ENCODE measurements at regions not wholly inside any gene's neighbourhood (a gene's known extent, or its start where the extent isn't known, plus 50 kb on each side); places are given as distances from the start of the nearest gene placed in this dataset.

DNA sequence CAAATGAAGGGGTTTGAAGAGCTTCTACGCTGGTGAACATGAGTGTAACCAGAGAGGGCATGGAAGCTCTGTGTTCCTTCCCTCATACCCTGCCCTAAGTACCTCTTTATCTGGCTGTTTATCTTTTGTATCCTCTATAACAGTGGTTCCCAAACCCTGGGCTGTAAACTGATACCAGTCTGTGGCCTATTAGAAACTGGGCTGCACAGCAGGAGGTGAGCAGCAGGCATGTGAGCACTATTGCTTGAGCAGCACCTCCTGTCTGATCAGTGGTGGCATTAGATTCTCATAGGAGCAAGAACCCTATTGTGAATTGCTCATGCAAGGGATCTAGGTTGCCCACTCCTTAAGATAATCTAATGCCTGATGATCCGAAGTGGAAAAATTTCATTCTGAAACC is 172.9 kb upstream of the AVPR1A start:
- H3K27me3 ChIP-seq (ENCODE audit: insufficient read depth, low read depth, low read length): no peaks in the 10 kb centered on the region
- H3K4me3 ChIP-seq (ENCODE audit: low read length): no peak overlapping the region
- H3K9me3 ChIP-seq (ENCODE audit: low read length): no peaks in the 10 kb centered on the region
- no peaks in the 10 kb centered on the region for H3F3A ChIP-seq (ENCODE audit: insufficient read depth, low read length, poor library complexity, severe bottlenecking)
- no peaks in the 10 kb centered on the region for H4K20me1 ChIP-seq (ENCODE audit: insufficient read depth)
- no peaks in the 10 kb centered on the region for H3K36me3 ChIP-seq (ENCODE audit: insufficient read depth, low read length)
- H3K9ac ChIP-seq (ENCODE audit: low read length): no peak overlapping the region
- TF ChIP-seq RAD21 (conservative IDR thresholded peaks at IDR 0.05) (no peak), EZH2 (IDR thresholded peaks at IDR 0.05; ENCODE audit: borderline replicate concordance, insufficient read depth, low read length, poor library complexity, severe bottlenecking) (no peak), TAF1 (IDR thresholded peaks at IDR 0.05; ENCODE audit: low read depth) (no peak), EP300 (conservative IDR thresholded peaks at IDR 0.05; ENCODE audit: poor library complexity, severe bottlenecking) (no peak), SMC3 (conservative IDR thresholded peaks at IDR 0.05; ENCODE audit: poor library complexity) (no peak), MXI1 (conservative IDR thresholded peaks at IDR 0.05; ENCODE audit: poor library complexity, severe bottlenecking) (no peak)
- TF ChIP-seq, protein P1, sequence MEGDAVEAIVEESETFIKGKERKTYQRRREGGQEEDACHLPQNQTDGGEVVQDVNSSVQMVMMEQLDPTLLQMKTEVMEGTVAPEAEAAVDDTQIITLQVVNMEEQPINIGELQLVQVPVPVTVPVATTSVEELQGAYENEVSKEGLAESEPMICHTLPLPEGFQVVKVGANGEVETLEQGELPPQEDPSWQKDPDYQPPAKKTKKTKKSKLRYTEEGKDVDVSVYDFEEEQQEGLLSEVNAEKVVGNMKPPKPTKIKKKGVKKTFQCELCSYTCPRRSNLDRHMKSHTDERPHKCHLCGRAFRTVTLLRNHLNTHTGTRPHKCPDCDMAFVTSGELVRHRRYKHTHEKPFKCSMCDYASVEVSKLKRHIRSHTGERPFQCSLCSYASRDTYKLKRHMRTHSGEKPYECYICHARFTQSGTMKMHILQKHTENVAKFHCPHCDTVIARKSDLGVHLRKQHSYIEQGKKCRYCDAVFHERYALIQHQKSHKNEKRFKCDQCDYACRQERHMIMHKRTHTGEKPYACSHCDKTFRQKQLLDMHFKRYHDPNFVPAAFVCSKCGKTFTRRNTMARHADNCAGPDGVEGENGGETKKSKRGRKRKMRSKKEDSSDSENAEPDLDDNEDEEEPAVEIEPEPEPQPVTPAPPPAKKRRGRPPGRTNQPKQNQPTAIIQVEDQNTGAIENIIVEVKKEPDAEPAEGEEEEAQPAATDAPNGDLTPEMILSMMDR (IDR thresholded peaks at IDR 0.05; ENCODE audit: poor library complexity, severe bottlenecking): no peak
- TF ChIP-seq, protein P2, sequence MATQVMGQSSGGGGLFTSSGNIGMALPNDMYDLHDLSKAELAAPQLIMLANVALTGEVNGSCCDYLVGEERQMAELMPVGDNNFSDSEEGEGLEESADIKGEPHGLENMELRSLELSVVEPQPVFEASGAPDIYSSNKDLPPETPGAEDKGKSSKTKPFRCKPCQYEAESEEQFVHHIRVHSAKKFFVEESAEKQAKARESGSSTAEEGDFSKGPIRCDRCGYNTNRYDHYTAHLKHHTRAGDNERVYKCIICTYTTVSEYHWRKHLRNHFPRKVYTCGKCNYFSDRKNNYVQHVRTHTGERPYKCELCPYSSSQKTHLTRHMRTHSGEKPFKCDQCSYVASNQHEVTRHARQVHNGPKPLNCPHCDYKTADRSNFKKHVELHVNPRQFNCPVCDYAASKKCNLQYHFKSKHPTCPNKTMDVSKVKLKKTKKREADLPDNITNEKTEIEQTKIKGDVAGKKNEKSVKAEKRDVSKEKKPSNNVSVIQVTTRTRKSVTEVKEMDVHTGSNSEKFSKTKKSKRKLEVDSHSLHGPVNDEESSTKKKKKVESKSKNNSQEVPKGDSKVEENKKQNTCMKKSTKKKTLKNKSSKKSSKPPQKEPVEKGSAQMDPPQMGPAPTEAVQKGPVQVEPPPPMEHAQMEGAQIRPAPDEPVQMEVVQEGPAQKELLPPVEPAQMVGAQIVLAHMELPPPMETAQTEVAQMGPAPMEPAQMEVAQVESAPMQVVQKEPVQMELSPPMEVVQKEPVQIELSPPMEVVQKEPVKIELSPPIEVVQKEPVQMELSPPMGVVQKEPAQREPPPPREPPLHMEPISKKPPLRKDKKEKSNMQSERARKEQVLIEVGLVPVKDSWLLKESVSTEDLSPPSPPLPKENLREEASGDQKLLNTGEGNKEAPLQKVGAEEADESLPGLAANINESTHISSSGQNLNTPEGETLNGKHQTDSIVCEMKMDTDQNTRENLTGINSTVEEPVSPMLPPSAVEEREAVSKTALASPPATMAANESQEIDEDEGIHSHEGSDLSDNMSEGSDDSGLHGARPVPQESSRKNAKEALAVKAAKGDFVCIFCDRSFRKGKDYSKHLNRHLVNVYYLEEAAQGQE (IDR thresholded peaks at IDR 0.05; ENCODE audit: borderline replicate concordance): no peak
- no peak overlapping the region for H2AFZ ChIP-seq (ENCODE audit: low read depth, low read length)
- H3K79me2 ChIP-seq (replicated peaks; ENCODE audit: insufficient read depth, low read length): no peaks in the 10 kb centered on the region
- H3K27ac ChIP-seq (ENCODE audit: low read length): no peak overlapping the region
- no peaks in the 10 kb centered on the region for H3K9me2 ChIP-seq (ENCODE audit: insufficient read depth, low read length)
- no peak overlapping the region for H3K4me2 ChIP-seq (ENCODE audit: low read length)

- TF ChIP-seq RAD21 (conservative IDR thresholded peaks at IDR 0.05): no peak
- TF ChIP-seq, protein P1 (IDR thresholded peaks at IDR 0.05; ENCODE audit: poor library complexity, severe bottlenecking): no peak
- no peak for TF ChIP-seq POLR2AphosphoS5 (IDR thresholded peaks at IDR 0.05)
- TF ChIP-seq SMC3 (conservative IDR thresholded peaks at IDR 0.05; ENCODE audit: poor library complexity): no peak
- TF ChIP-seq, protein P2 (IDR thresholded peaks at IDR 0.05; ENCODE audit: borderline replicate concordance): no peak
- TF ChIP-seq TAF1 (IDR thresholded peaks at IDR 0.05; ENCODE audit: low read depth): no peak
- TF ChIP-seq EZH2 (IDR thresholded peaks at IDR 0.05; ENCODE audit: borderline replicate concordance, insufficient read depth, low read length, poor library complexity, severe bottlenecking): no peak
- TF ChIP-seq EP300 (conservative IDR thresholded peaks at IDR 0.05; ENCODE audit: poor library complexity, severe bottlenecking): no peak
- TF ChIP-seq MXI1 (conservative IDR thresholded peaks at IDR 0.05; ENCODE audit: poor library complexity, severe bottlenecking): no peak
- no peaks in the 10 kb centered on the region for H3F3A ChIP-seq (ENCODE audit: insufficient read depth, low read length, poor library complexity, severe bottlenecking)
- no peak overlapping the region for H3K4me2 ChIP-seq (ENCODE audit: low read length)
- no peak overlapping the region for H3K4me3 ChIP-seq (ENCODE audit: low read length)
- H3K79me2 ChIP-seq (replicated peaks; ENCODE audit: insufficient read depth, low read length): no peaks in the 10 kb centered on the region
- H3K9ac ChIP-seq (ENCODE audit: low read length): no peak overlapping the region
- no peaks in the 10 kb centered on the region for H3K27me3 ChIP-seq (ENCODE audit: insufficient read depth, low read depth, low read length)
- no peaks in the 10 kb centered on the region for H3K36me3 ChIP-seq (ENCODE audit: insufficient read depth, low read length)
- H3K27ac ChIP-seq (ENCODE audit: low read length): no peak overlapping the region
- H3K9me3 ChIP-seq (ENCODE audit: low read length): no peaks in the 10 kb centered on the region
- no peaks in the 10 kb centered on the region for H4K20me1 ChIP-seq (ENCODE audit: insufficient read depth)
- H2AFZ ChIP-seq (ENCODE audit: low read depth, low read length): no peak overlapping the region
- H3K9me2 ChIP-seq (ENCODE audit: insufficient read depth, low read length): no peaks in the 10 kb centered on the region
Measured at GRCh38 chr12:63321373-63321772, 170.4 kb upstream of the AVPR1A start.

All from neural cell (in vitro differentiated cells).